Endothelial cell of umbilical vein (primary cell): ENCODE measurements at regions not wholly inside any gene's neighbourhood (a gene's known extent, or its start where the extent isn't known, plus 50 kb on each side); places are given as distances from the start of the nearest gene placed in this dataset.

Experiments used
- BruUV-seq: library from RNA; stranded (reverse); fragments of 400-500 nt; replicated peaks from 2 replicates; lab custom pipeline; 2021; lab: Mats Ljungman, UMichigan
- CTCF ChIA-PET: fragments of 300-600, 350-600 bp; sonication (Branson Sonifier 250); formaldehyde crosslinking; loops from one replicate; lab custom pipeline; 2021; ENCODE audit warnings: antibody characterized with exemption, inconsistent platforms; lab: Charles Lee
- POLR2A ChIA-PET: fragments of 300-600, 350-600 bp; sonication (Branson Sonifier 250); formaldehyde crosslinking; loops from one replicate; lab custom pipeline; 2021; ENCODE audit warnings: antibody characterized with exemption, inconsistent platforms; lab: Charles Lee
- DNase-seq: peaks from one replicate; pipeline ENCODE4 v3.0.0-alpha.2; 2011; ENCODE audit warnings: low read depth, low spot score
- FAIRE-seq: peaks from 2 replicates; lab custom pipeline; 2011; peaks lifted over from hg19 to GRCh38; lab: Jason Lieb, UNC
- H2AFZ ChIP-seq: 2 replicates; pipeline ENCODE4 v1.6.0; 2012; ENCODE audit warnings: low read depth, low read length, control low read depth, inconsistent platforms
- H3K27ac ChIP-seq: 2 replicates; pipeline ENCODE4 v1.5.1; 2011; ENCODE audit warnings: low read depth, mild to moderate bottlenecking, control low read depth, low read length, moderate library complexity; ENCODE audit not compliant: insufficient read depth
- H3K27me3 ChIP-seq, 2 experiments: 2 replicates each; pipeline versions ENCODE4 v1.6.0 to v1.6.1; 2011; ENCODE audit warnings: low read length in 2 of 2, mixed read lengths in 1 of 2; ENCODE audit not compliant: control insufficient read depth in 2 of 2, insufficient read depth in 2 of 2
- H3K36me3 ChIP-seq, 2 experiments: 2 replicates in 1 of 2; 3 replicates in 1 of 2; pipeline ENCODE4 v1.5.1; 2011; ENCODE audit warnings: low read length in 2 of 2, mild to moderate bottlenecking in 1 of 2, moderate library complexity in 1 of 2; ENCODE audit not compliant: control insufficient read depth in 2 of 2, insufficient read depth in 2 of 2; ENCODE audit errors: extremely low read depth in 1 of 2
- H3K4me1 ChIP-seq: 3 replicates; pipeline ENCODE4 v1.5.1; 2011; ENCODE audit warnings: mild to moderate bottlenecking, low read length; ENCODE audit not compliant: control insufficient read depth, insufficient read depth; ENCODE audit errors: extremely low read depth
- H3K4me2 ChIP-seq: 2 replicates; pipeline ENCODE4 v1.6.1; 2011; ENCODE audit warnings: low read length, control low read depth, mixed read lengths; ENCODE audit not compliant: insufficient read depth
- H3K4me3 ChIP-seq, 3 experiments: fragments of 200-600 bp in 1 of 3; sonication (generic), shearing (Covaris generic) in 1 of 3; replicated peaks in 1 of 3; 2 replicates each; pipeline ENCODE4 v1.5.1; 2011 to 2016; ENCODE audit warnings: control low read depth in 3 of 3, low read length in 3 of 3, mild to moderate bottlenecking in 2 of 3, inconsistent platforms in 1 of 3, low read depth in 1 of 3, moderate library complexity in 1 of 3; ENCODE audit not compliant: insufficient read depth in 1 of 3
- H3K79me2 ChIP-seq: 2 replicates; pipeline ENCODE4 v1.6.0; 2012; ENCODE audit warnings: low read length, inconsistent platforms; ENCODE audit not compliant: control insufficient read depth, insufficient read depth
- H3K9ac ChIP-seq: replicated peaks from 2 replicates; pipeline ENCODE3; 2011; ENCODE audit warnings: low read length, control low read depth; ENCODE audit not compliant: insufficient read depth; ENCODE audit errors: extremely low read depth
- H3K9me1 ChIP-seq: replicated peaks from 3 replicates; pipeline ENCODE4 v1.6.0; 2011; ENCODE audit warnings: mild to moderate bottlenecking, low read length; ENCODE audit not compliant: control insufficient read depth, insufficient read depth; ENCODE audit errors: extremely low read depth
- H3K9me3 ChIP-seq: replicated peaks from 2 replicates; pipeline ENCODE4 v1.5.1; 2012; ENCODE audit warnings: low read length, inconsistent platforms; ENCODE audit not compliant: control insufficient read depth, insufficient read depth
- H4K20me1 ChIP-seq: replicated peaks from 2 replicates; pipeline ENCODE3; 2011; ENCODE audit warnings: mild to moderate bottlenecking, low read length; ENCODE audit not compliant: control insufficient read depth, insufficient read depth; ENCODE audit errors: extremely low read depth
- EZH2 ChIP-seq: IDR thresholded peaks from 2 replicates; pipeline ENCODE4 v1.6.1; 2012; ENCODE audit warnings: borderline replicate concordance, low read depth, mild to moderate bottlenecking, moderate library complexity, low read length, inconsistent platforms; ENCODE audit not compliant: severe bottlenecking
- GATA2 ChIP-seq: IDR thresholded peaks from 2 replicates; pipeline ENCODE4 v1.7.0; 2011; ENCODE audit warnings: low read depth, mild to moderate bottlenecking, moderate library complexity, mixed read lengths, low read length; ENCODE audit not compliant: insufficient read length, insufficient read depth
- JUN ChIP-seq: IDR thresholded peaks from 2 replicates; pipeline ENCODE4 v1.6.1; 2011; ENCODE audit warnings: borderline replicate concordance, low read depth; ENCODE audit not compliant: insufficient read length, insufficient read depth
- POLR2A ChIP-seq: IDR thresholded peaks from 2 replicates; pipeline ENCODE4 v1.6.1; 2012; ENCODE audit warnings: low read depth, mild to moderate bottlenecking, control low read depth, low read length
- POLR2AphosphoS5 ChIP-seq: IDR thresholded peaks from 2 replicates; pipeline ENCODE4 v1.6.1; 2012; ENCODE audit warnings: low read depth, mild to moderate bottlenecking, control low read depth, low read length, moderate library complexity; ENCODE audit not compliant: insufficient read depth
- dilution Hi-C: fragments of 300-500 bp; cut with MboI; formaldehyde crosslinking; loops from one replicate; pipeline ENCODE4 v1.15.0; 2019; ENCODE audit warnings: low sequenced_read_pairs; ENCODE audit not compliant: extremely low pct_ligation_motif_present
- intact Hi-C: fragments of 100-400 bp; cut with micrococcal nuclease; formaldehyde crosslinking; loops from one replicate; pipeline ENCODE4 v1.10.0; 2022
- TF ChIP-seq, protein P1 (sequence below): IDR thresholded peaks from 2 replicates; pipeline ENCODE4 v1.6.1; 2011; ENCODE audit not compliant: insufficient read depth, insufficient read length
- TF ChIP-seq, protein P2 (sequence below), 2 donors: IDR thresholded peaks; 1 replicate in 1 of 2; 2 replicates in 1 of 2; pipeline ENCODE4 v1.5.1; 2011; ENCODE audit warnings: low read length in 2 of 2, mild to moderate bottlenecking in 2 of 2, moderate library complexity in 2 of 2, control low read depth in 1 of 2, inconsistent platforms in 1 of 2, low read depth in 1 of 2; ENCODE audit not compliant: insufficient read depth in 1 of 2; ENCODE audit errors: extremely low read depth in 1 of 2

DNA sequence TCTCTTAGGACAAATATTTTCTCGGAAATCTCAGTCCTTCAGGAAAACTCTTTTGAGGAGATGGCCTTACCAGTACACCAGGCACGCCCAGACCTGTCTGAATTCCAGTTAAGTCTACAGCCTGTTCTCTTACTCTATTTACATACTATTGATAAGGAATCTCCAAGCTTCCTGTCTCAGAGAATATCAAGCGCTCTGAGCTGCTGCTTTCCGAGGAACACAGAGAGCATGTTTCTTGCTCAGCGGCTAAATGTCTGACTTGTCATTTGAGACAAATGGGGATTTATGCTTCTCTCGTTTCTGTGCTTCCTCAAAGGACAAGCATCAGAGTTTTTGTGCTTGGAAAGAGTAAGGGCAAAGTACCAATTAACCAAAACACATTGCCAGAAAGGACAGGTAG lies 112.4 kb upstream of the CCDC54 start:
- no peak for TF ChIP-seq POLR2A
- no peak for TF ChIP-seq GATA2
- TF ChIP-seq, protein P1, sequence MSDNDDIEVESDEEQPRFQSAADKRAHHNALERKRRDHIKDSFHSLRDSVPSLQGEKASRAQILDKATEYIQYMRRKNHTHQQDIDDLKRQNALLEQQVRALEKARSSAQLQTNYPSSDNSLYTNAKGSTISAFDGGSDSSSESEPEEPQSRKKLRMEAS = no peak
- TF ChIP-seq, protein P2, sequence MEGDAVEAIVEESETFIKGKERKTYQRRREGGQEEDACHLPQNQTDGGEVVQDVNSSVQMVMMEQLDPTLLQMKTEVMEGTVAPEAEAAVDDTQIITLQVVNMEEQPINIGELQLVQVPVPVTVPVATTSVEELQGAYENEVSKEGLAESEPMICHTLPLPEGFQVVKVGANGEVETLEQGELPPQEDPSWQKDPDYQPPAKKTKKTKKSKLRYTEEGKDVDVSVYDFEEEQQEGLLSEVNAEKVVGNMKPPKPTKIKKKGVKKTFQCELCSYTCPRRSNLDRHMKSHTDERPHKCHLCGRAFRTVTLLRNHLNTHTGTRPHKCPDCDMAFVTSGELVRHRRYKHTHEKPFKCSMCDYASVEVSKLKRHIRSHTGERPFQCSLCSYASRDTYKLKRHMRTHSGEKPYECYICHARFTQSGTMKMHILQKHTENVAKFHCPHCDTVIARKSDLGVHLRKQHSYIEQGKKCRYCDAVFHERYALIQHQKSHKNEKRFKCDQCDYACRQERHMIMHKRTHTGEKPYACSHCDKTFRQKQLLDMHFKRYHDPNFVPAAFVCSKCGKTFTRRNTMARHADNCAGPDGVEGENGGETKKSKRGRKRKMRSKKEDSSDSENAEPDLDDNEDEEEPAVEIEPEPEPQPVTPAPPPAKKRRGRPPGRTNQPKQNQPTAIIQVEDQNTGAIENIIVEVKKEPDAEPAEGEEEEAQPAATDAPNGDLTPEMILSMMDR (IDR thresholded peaks at IDR 0.05; ENCODE audit: extremely low read depth in 1 of 2, insufficient read depth in 1 of 2, low read depth in 1 of 2, low read length in 2 of 2) = no peak
- TF ChIP-seq EZH2 = no peak
- TF ChIP-seq POLR2AphosphoS5 = no peak
- no peak for TF ChIP-seq JUN
- Histone ChIP-seq H3K79me2 (no peaks in the 10 kb centered on the region), H3K27ac (no peak overlapping the region), H3K9ac (no peak overlapping the region), H3K4me3 (no peak overlapping the region), H3K4me2 (no peak overlapping the region), H3K4me1 (no peaks in the 10 kb centered on the region), H4K20me1 (no peaks in the 10 kb centered on the region), H3K36me3 (no peaks in the 10 kb centered on the region), H2AFZ (peak overlapping the region; percentile 35), H3K9me3 (no peaks in the 10 kb centered on the region), H3K27me3 (peaks cover 1 to 4% of the 10 kb centered on the region in 2 experiments), H3K9me1 (no peaks in the 10 kb centered on the region)
- BruUV-seq = no TSS peak
- dilution Hi-C loops (no loop called here), intact Hi-C loops (no loop called here)
- peak; percentile 7 for DNase-seq
- ChIA-PET POLR2A (no interaction called here), CTCF (interaction anchor here (1.0 kb wide), 1 partner anchor 156 kb away, joined by 3 read pairs; no protein-coding TSS in a partner anchor)
- no peak for FAIRE-seq
